Body of pancreas (tissue), 4 donors: ENCODE measurements at regions not wholly inside any gene's neighbourhood (a gene's known extent, or its start where the extent isn't known, plus 50 kb on each side); places are given as distances from the start of the nearest gene placed in this dataset.

Source experiments
- ATAC-seq: fragments of 150-250 bp; one replicate; pipeline ENCODE4 v1.9.1; 2016
- DNase-seq, 4 donors: peaks; one replicate each; pipeline ENCODE4 v3.0.0-alpha.2; 2019
- H3K27ac ChIP-seq, 4 donors: fragments of 200-600 bp; sonication (generic); 1 replicate in 3 of 4; 2 replicates in 1 of 4; pipeline versions ENCODE4 v1.5.1 to v1.6.1; 2016 to 2019; ENCODE audit warnings: mild to moderate bottlenecking in 1 of 4, mixed read lengths in 1 of 4, moderate library complexity in 1 of 4
- H3K27me3 ChIP-seq, 2 donors: fragments of 200-600 bp; sonication (generic); one replicate each; pipeline ENCODE4 v1.6.0; 2016; ENCODE audit warnings: mild to moderate bottlenecking in 1 of 2
- H3K36me3 ChIP-seq, 2 donors: fragments of 200-600 bp; sonication (generic); replicated peaks in 1 of 2; 2 replicates each; pipeline ENCODE4 v1.5.1; 2016; ENCODE audit warnings: low read depth in 2 of 2; ENCODE audit not compliant: insufficient read depth in 1 of 2
- H3K4me1 ChIP-seq: fragments of 200-600 bp; sonication (generic); one replicate; pipeline ENCODE4 v1.6.0; 2016
- H3K4me3 ChIP-seq, 2 donors: fragments of 200-600 bp; sonication (generic); 1 replicate in 1 of 2; 2 replicates in 1 of 2; pipeline ENCODE4 v1.5.1; 2016 to 2019
- H3K9me3 ChIP-seq, 3 donors: fragments of 200-600 bp; sonication (generic); 1 replicate in 2 of 3; 2 replicates in 1 of 3; pipeline ENCODE4 v1.5.1; 2016
- POLR2A ChIP-seq, 3 donors: fragments of 450-650 bp; IDR thresholded peaks; one replicate each; pipeline ENCODE4 v1.6.1; 2016; ENCODE audit warnings: antibody characterized with exemption in 3 of 3, mild to moderate bottlenecking in 2 of 3
- WGBS, 2 donors: methylation state at CpG; one replicate each; pipeline ENCODE4 v1.1.5; 2017; 5-methylcytosine and 5-hydroxymethylcytosine counted together
- intact Hi-C: fragments of 100-400 bp; cut with DNase I; formaldehyde crosslinking; loops from one replicate; pipeline ENCODE4 v1.15.1; 2023
- TF ChIP-seq, protein P1 (sequence below), 7 experiments: fragments of 450-650 bp in 4 of 7; fragments of 200-600 bp in 3 of 7; sonication (generic) in 3 of 7; IDR thresholded peaks; one replicate each; pipeline ENCODE4 v1.5.1; 2016 to 2019; ENCODE audit warnings: antibody characterized with exemption in 7 of 7

DNA sequence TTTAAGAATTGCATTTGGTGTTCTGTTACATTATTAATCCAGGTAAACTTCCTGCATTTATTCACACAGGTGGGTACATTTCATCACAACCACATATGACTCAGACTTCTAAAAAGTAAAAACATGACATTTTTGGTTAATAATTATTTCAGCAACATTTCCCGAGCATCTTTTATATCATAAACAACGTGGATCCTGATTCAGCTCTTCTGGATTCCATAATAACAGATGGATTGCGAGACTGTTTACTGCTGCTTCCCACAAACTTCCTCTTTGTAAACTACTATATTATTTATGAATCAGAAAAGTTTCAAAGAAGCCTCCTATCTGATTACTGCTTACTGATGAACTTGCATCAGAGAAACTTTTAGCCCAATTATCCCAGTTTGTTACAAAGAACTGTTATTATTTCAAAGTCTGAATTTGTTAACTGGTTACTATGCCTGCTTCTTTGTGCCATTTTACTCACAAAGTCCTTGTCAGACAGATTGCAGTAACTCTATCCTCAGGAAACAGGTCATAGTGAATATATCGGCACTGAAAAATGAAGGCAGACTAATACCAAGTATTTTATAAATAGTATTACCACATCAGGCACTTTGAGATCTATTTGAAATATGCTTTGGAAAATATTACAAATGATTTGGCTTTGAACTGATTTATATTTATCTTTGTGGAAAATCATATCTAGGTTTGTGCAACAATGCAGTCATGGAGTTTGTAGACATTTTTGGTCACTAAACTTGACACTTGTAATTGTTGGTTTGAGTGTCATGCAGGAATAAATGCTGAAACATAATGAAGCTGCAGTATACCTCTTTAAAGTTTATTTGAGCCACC is 511.6 kb downstream of the PLCL1 start:
- DNase-seq = no peak
- Histone ChIP-seq H3K27me3 (no peaks in the 10 kb centered on the region), H3K9me3 (no peaks in the 10 kb centered on the region), H3K4me3 (no peak overlapping the region), H3K36me3 (no peaks in the 10 kb centered on the region), H3K27ac (no peak overlapping the region), H3K4me1 (no peaks in the 10 kb centered on the region)
- 55 to 60% methylated on average over 4 of the region's 4 CpGs for WGBS, 2 donors
- TF ChIP-seq, protein P1, sequence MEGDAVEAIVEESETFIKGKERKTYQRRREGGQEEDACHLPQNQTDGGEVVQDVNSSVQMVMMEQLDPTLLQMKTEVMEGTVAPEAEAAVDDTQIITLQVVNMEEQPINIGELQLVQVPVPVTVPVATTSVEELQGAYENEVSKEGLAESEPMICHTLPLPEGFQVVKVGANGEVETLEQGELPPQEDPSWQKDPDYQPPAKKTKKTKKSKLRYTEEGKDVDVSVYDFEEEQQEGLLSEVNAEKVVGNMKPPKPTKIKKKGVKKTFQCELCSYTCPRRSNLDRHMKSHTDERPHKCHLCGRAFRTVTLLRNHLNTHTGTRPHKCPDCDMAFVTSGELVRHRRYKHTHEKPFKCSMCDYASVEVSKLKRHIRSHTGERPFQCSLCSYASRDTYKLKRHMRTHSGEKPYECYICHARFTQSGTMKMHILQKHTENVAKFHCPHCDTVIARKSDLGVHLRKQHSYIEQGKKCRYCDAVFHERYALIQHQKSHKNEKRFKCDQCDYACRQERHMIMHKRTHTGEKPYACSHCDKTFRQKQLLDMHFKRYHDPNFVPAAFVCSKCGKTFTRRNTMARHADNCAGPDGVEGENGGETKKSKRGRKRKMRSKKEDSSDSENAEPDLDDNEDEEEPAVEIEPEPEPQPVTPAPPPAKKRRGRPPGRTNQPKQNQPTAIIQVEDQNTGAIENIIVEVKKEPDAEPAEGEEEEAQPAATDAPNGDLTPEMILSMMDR (IDR thresholded peaks at IDR 0.05) = no peak
- TF ChIP-seq POLR2A (IDR thresholded peaks at IDR 0.05) = no peak
- no peak for ATAC-seq
- intact Hi-C loops = loop anchor here (10.0 kb wide), 1 partner anchor 1169 kb away; no protein-coding TSS in a partner anchor

DNA sequence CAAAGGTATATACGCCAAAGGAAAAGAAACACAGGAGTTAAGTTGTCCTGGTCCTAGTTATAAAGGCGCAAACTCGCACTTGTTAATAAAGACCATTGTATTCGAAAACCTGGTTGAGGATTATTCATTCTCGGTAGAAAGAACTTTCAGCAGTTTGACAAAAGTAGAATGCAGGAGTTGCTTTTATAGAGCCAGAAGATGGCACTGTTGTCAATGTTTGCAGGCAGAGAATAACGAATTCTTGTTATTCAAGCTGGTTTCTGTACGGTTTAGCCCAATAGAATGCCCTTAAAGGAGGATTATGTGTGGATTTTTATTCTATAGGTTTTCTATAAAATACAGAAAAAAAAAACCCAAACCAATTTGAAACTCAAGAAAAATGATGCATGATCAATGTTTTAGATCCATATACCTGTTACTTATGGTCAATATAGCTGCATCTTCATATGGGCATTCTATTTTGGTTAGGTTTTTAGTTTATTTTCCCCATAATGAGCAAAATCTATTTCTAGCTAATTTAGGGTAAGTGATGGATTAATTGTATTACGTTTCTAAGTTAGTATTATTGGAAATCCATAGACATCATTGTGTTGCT is 510.3 kb downstream of the PLCL1 start:
- Histone ChIP-seq H3K4me1 (no peaks in the 10 kb centered on the region), H3K36me3 (no peaks in the 10 kb centered on the region), H3K27me3 (no peaks in the 10 kb centered on the region), H3K4me3 (no peak overlapping the region), H3K9me3 (no peaks in the 10 kb centered on the region), H3K27ac (no peak overlapping the region)
- no peak for TF ChIP-seq POLR2A (IDR thresholded peaks at IDR 0.05)
- TF ChIP-seq, protein P1 (IDR thresholded peaks at IDR 0.05) = peak; percentile 13 to 56 (median 52)
- DNase-seq (no peak), ATAC-seq (peak; percentile 52)
- intact Hi-C loops = loop anchor here (10.0 kb wide), 1 partner anchor 1170 kb away; no protein-coding TSS in a partner anchor
- 3 to 4% methylated on average over 8 of the region's 8 CpGs for WGBS, 2 donors

DNA sequence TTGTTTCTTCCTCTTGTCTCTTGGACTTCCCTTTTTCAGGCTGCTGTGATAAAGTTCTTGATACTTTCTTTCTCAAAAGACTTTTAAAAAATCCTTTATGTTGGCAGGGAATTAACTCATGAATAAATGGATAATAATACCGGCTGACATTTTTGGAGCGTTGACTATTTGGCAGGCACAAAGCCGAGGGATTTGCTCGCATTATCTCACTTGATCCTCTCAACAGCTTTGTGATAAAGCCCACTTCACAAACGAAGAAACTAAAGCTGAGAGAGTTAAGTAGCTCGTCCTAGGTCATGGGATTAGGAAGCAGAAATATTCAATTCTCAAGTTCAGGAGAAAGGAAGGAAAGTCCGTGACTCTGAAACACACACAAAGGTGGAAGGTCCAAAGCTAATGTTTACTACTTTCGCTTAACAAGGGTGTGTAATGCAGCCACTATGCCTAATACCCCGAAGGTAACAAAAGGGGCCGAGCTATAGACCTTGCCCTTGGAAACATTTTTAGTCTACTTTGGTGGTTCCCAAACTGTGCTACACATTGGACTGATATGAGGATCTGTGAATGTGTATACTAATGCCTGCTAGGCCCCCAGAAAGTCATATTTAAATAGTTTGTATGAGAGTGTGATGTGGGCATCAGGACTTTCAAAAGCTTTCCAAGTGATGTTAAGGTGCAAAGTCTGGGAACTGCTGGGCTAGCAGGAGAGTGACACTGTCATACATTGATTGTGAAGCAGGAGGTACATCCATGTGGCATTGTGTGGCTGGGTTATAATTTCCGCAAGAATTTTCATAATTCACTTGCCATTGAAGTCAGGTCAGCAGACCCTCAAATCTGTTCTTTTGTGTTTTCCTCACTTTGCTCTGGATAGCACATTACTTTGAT is 508.4 kb downstream of the PLCL1 start:
- no peak for TF ChIP-seq POLR2A (IDR thresholded peaks at IDR 0.05)
- TF ChIP-seq, protein P1 (IDR thresholded peaks at IDR 0.05) = no peak
- Histone ChIP-seq H3K9me3 (no peaks in the 10 kb centered on the region), H3K36me3 (no peaks in the 10 kb centered on the region), H3K4me3 (no peak overlapping the region), H3K27ac (no peak overlapping the region), H3K4me1 (no peaks in the 10 kb centered on the region), H3K27me3 (no peaks in the 10 kb centered on the region)
- 46% methylated on average over 11 of the region's 11 CpGs for WGBS, 2 donors
- ATAC-seq (no peak), DNase-seq (no peak)
- intact Hi-C loops = loop anchor here (10.0 kb wide), 1 partner anchor 1172 kb away; no protein-coding TSS in a partner anchor

DNA sequence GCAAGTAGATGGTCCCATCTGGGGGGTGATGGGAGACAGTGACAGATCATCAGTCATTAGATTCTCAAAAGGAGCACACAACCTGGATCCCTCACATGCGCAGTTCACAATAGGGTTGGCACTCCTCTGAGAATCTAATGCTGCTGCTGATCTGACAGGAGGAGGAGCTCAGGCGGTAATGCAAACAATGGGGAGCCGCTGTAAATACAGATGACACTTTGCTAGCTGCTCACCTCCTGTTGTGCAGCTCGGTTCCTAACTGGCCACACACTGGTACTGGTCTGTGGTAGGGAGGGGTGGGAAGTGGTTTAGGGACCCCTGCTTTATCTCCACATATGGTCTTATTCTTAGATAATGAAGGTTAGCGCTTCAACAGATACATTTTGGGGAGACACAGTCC is 506.6 kb downstream of the PLCL1 start:
- intact Hi-C loops = loop anchor here (10.0 kb wide), 1 partner anchor 1174 kb away; no protein-coding TSS in a partner anchor
- DNase-seq = no peak
- Histone ChIP-seq H3K9me3 (no peaks in the 10 kb centered on the region), H3K4me1 (no peaks in the 10 kb centered on the region), H3K36me3 (no peaks in the 10 kb centered on the region), H3K27me3 (no peaks in the 10 kb centered on the region), H3K27ac (no peak overlapping the region), H3K4me3 (no peak overlapping the region)
- 73 to 82% methylated on average over 3 to 5 of the region's 5 CpGs for WGBS, 2 donors
- ATAC-seq = no peak
- no peak for TF ChIP-seq POLR2A (IDR thresholded peaks at IDR 0.05)
- TF ChIP-seq, protein P1 (IDR thresholded peaks at IDR 0.05) = no peak
